ENCODE measurements at regions not wholly inside any gene's neighbourhood (a gene's known extent, or its start where the extent isn't known, plus 50 kb on each side); places are given as distances from the start of the nearest gene placed in this dataset.

GRCh38 chr9:115393976-115394775 is 276.2 kb upstream of the TNC start:
- peaks cover 8% of the 10 kb centered on the region for H3K4me1 ChIP-seq (ENCODE audit: low read depth, poor library complexity, severe bottlenecking)
- H3K4me2 ChIP-seq = no peak overlapping the region
- H4K20me1 ChIP-seq (ENCODE audit: insufficient read depth) = no peaks in the 10 kb centered on the region
- H2AFZ ChIP-seq (ENCODE audit: low read depth) = no peak overlapping the region
- H3K27me3 ChIP-seq (ENCODE audit: insufficient read depth, low read depth) = no peaks in the 10 kb centered on the region
- H3K79me2 ChIP-seq (ENCODE audit: insufficient read depth, low read depth) = no peaks in the 10 kb centered on the region
- no peak overlapping the region for H3K4me3 ChIP-seq (IDR thresholded peaks at IDR 0.05; ENCODE audit: insufficient read depth, low read depth, low read length)
- TF ChIP-seq CTCF (conservative IDR thresholded peaks at IDR 0.05; ENCODE audit: low read depth, low read length) = no peak
- no peak overlapping the region for H3K27ac ChIP-seq
- no peak overlapping the region for H3K9ac ChIP-seq
- no peaks in the 10 kb centered on the region for H3K36me3 ChIP-seq (ENCODE audit: insufficient read depth)

- H3K4me3 ChIP-seq (IDR thresholded peaks at IDR 0.05; ENCODE audit: insufficient read depth, low read depth, low read length) = no peak overlapping the region
- no peaks in the 10 kb centered on the region for H3K79me2 ChIP-seq (ENCODE audit: insufficient read depth, low read depth)
- no peak overlapping the region for H3K4me2 ChIP-seq
- H3K9ac ChIP-seq = no peak overlapping the region
- H2AFZ ChIP-seq (ENCODE audit: low read depth) = no peak overlapping the region
- no peak overlapping the region for H3K27ac ChIP-seq
- no peaks in the 10 kb centered on the region for H4K20me1 ChIP-seq (ENCODE audit: insufficient read depth)
- peaks cover 8% of the 10 kb centered on the region for H3K4me1 ChIP-seq (ENCODE audit: low read depth, poor library complexity, severe bottlenecking)
- no peaks in the 10 kb centered on the region for H3K36me3 ChIP-seq (ENCODE audit: insufficient read depth)
- TF ChIP-seq CTCF (conservative IDR thresholded peaks at IDR 0.05; ENCODE audit: low read depth, low read length) = no peak
- H3K27me3 ChIP-seq (ENCODE audit: insufficient read depth, low read depth) = no peaks in the 10 kb centered on the region
These were observed 277.6 kb upstream of the TNC start for GRCh38 chr9:115395511-115396021.

- Histone ChIP-seq H3K4me3 (IDR thresholded peaks at IDR 0.05; ENCODE audit: insufficient read depth, low read depth, low read length) (no peak overlapping the region), H3K9ac (no peak overlapping the region), H4K20me1 (ENCODE audit: insufficient read depth) (no peaks in the 10 kb centered on the region), H3K27ac (no peak overlapping the region), H3K36me3 (ENCODE audit: insufficient read depth) (no peaks in the 10 kb centered on the region), H3K27me3 (ENCODE audit: insufficient read depth, low read depth) (no peaks in the 10 kb centered on the region), H3K4me2 (no peak overlapping the region; the same call in 1 of the 2 replicates), H3K4me1 (ENCODE audit: low read depth, poor library complexity, severe bottlenecking) (peaks cover 8% of the 10 kb centered on the region), H3K79me2 (ENCODE audit: insufficient read depth, low read depth) (no peaks in the 10 kb centered on the region), H2AFZ (ENCODE audit: low read depth) (no peak overlapping the region)
- no peak for TF ChIP-seq CTCF (conservative IDR thresholded peaks at IDR 0.05; ENCODE audit: low read depth, low read length)
These were observed 278.1 kb upstream of the TNC start for GRCh38 chr9:115396071-115396529.

GRCh38 chr9:115397591-115398312 is 279.8 kb upstream of the TNC start:
- H2AFZ ChIP-seq (ENCODE audit: low read depth) = no peak overlapping the region
- peaks cover 8% of the 10 kb centered on the region for H3K4me1 ChIP-seq (ENCODE audit: low read depth, poor library complexity, severe bottlenecking)
- H3K27me3 ChIP-seq (ENCODE audit: insufficient read depth, low read depth) = no peaks in the 10 kb centered on the region
- H4K20me1 ChIP-seq (ENCODE audit: insufficient read depth) = no peaks in the 10 kb centered on the region
- H3K36me3 ChIP-seq (ENCODE audit: insufficient read depth) = no peaks in the 10 kb centered on the region
- H3K9ac ChIP-seq = no peak overlapping the region
- no peaks in the 10 kb centered on the region for H3K79me2 ChIP-seq (ENCODE audit: insufficient read depth, low read depth)
- H3K4me3 ChIP-seq (IDR thresholded peaks at IDR 0.05; ENCODE audit: insufficient read depth, low read depth, low read length) = no peak overlapping the region
- TF ChIP-seq CTCF (conservative IDR thresholded peaks at IDR 0.05; ENCODE audit: low read depth, low read length) = no peak
- H3K4me2 ChIP-seq = no peak overlapping the region
- H3K27ac ChIP-seq = no peak overlapping the region
